HEK293T (cell line): ENCODE measurements at regions not wholly inside any gene's neighbourhood (a gene's known extent, or its start where the extent isn't known, plus 50 kb on each side); places are given as distances from the start of the nearest gene placed in this dataset.

Source experiments
- CTBP1 ChIP-seq: fragments of 450-650 bp; IDR thresholded peaks from 2 replicates; pipeline ENCODE4 v1.6.1; 2016; ENCODE audit warnings: borderline replicate concordance
- FOXA1 ChIP-seq: fragments of 450-650 bp; IDR thresholded peaks from 2 replicates; pipeline ENCODE4 v1.6.1; 2016; ENCODE audit warnings: mild to moderate bottlenecking
- FOXK2 ChIP-seq: fragments of 450-650 bp; IDR thresholded peaks from 2 replicates; pipeline ENCODE4 v1.6.1; 2016; ENCODE audit warnings: mild to moderate bottlenecking
- NFRKB ChIP-seq: fragments of 450-650 bp; IDR thresholded peaks from 2 replicates; pipeline ENCODE4 v1.6.1; 2016; ENCODE audit warnings: mild to moderate bottlenecking, moderate library complexity

DNA sequence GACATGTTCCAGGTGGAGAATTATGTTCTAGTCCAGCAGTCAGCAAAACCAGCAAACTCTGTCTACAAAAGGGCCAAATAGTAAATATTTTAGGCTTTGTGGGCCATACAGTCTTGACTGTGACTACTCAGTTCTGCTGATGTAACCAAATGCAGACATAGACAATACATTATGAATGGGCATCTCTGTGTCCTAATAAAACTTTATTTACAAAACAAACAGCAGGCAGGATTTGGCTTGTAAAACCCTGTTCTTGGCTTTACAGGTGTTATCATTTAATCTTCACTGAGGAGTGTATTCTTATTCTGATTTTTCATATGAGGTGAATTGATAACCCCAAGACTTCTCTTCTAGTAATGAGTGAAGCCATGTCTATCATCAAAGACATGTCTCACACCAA is 278.6 kb downstream of the DUSP6 start:
- TF ChIP-seq CTBP1, result no peak
- TF ChIP-seq NFRKB, result no peak
- TF ChIP-seq FOXK2, result no peak
- no peak for TF ChIP-seq FOXA1
